Occipital lobe (tissue), 1 donor: ENCODE measurements at regions not wholly inside any gene's neighbourhood (a gene's known extent, or its start where the extent isn't known, plus 50 kb on each side); places are given as distances from the start of the nearest gene placed in this dataset.
"Not testable (repeated sequence)": the region's sequence is repeated elsewhere in the genome, so short reads cannot be mapped to it uniquely, and the experiment has no call there.

ENCODE experiments used
- DNase-seq: peaks from one replicate; lab custom pipeline; 2025; lab: John Stamatoyannopoulos, UW

- no peak for DNase-seq
Observed at GRCh38 chr5:121088341-121088740, 624.2 kb downstream of the PRR16 start.

- no peak for DNase-seq
Observed at GRCh38 chr5:121090822-121091221, 626.7 kb downstream of the PRR16 start.

- DNase-seq = no peak
Observed at GRCh38 chr5:121100931-121101330, 636.8 kb downstream of the PRR16 start.

- no peak for DNase-seq
Observed at GRCh38 chr5:121105921-121106320, 641.8 kb downstream of the PRR16 start.

- DNase-seq = not testable (repeated sequence)
Observed at GRCh38 chr5:121106721-121107690, 642.9 kb downstream of the PRR16 start.

GRCh38 chr5:121108725-121109124 is 644.6 kb downstream of the PRR16 start:
- no peak for DNase-seq

- DNase-seq = no peak
Observed at GRCh38 chr5:121109817-121110216, 645.7 kb downstream of the PRR16 start.

GRCh38 chr5:121121786-121122185 is 657.7 kb downstream of the PRR16 start:
- no peak for DNase-seq

GRCh38 chr5:121138495-121138907 is 674.4 kb downstream of the PRR16 start:
- no peak for DNase-seq

GRCh38 chr5:121138952-121139351 is 674.9 kb downstream of the PRR16 start:
- DNase-seq = no peak

- DNase-seq = no peak
Observed at GRCh38 chr5:121144764-121145163, 680.7 kb downstream of the PRR16 start.

GRCh38 chr5:121151534-121151933 is 687.4 kb downstream of the PRR16 start:
- no peak for DNase-seq

GRCh38 chr5:121152411-121152810 is 688.3 kb downstream of the PRR16 start:
- DNase-seq = no peak

GRCh38 chr5:121156565-121156964 is 692.5 kb downstream of the PRR16 start:
- DNase-seq = no peak

GRCh38 chr5:121158451-121158850 is 693.2 kb upstream of the FTMT start:
- no peak for DNase-seq

GRCh38 chr5:121160591-121160990 is 691.1 kb upstream of the FTMT start:
- DNase-seq = no peak

- no peak for DNase-seq
Observed at GRCh38 chr5:121164632-121165031, 687.0 kb upstream of the FTMT start.

- no peak for DNase-seq
Observed at GRCh38 chr5:121171361-121171760, 680.3 kb upstream of the FTMT start.

GRCh38 chr5:121171834-121172233 is 679.8 kb upstream of the FTMT start:
- no peak for DNase-seq

GRCh38 chr5:121174351-121174750 is 677.3 kb upstream of the FTMT start:
- DNase-seq = no peak

GRCh38 chr5:121175986-121176385 is 675.7 kb upstream of the FTMT start:
- no peak for DNase-seq

GRCh38 chr5:121182788-121183490 is 668.7 kb upstream of the FTMT start:
- no peak for DNase-seq

- no peak for DNase-seq
Observed at GRCh38 chr5:121188849-121189248, 662.8 kb upstream of the FTMT start.
